NCI-H69 (cell line): ENCODE measurements at regions not wholly inside any gene's neighbourhood (a gene's known extent, or its start where the extent isn't known, plus 50 kb on each side); places are given as distances from the start of the nearest gene placed in this dataset.

Experiments
- DNase-seq: peaks from one replicate; lab custom pipeline; 2025; lab: John Stamatoyannopoulos, UW

- DNase-seq: peak; percentile 98
These were observed 153.4 kb upstream of the PTCH1 start for GRCh38 chr9:95670122-95670521.

GRCh38 chr9:95669253-95669652 lies 152.5 kb upstream of the PTCH1 start:
- peak; percentile 81 for DNase-seq

DNA sequence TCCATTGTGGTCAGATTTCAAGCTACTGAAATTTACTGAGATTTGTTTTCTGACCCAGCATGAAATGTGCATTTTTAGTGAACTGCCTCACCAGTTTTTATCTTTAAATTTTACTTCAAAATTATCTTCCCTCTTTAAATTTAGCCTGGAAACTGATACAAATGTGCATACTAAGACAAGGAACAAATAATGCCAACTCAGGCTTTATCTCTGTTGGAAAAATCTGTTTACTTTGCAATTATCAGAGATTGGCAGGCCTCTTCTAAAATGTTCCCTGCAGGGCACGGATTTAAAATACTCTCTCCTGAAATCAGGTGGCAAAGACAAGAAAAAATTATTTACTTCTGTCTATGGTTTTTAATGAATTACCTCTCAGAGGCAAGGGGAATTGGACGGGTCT lies 151.0 kb upstream of the PTCH1 start:
- DNase-seq: peak; percentile 83

DNA sequence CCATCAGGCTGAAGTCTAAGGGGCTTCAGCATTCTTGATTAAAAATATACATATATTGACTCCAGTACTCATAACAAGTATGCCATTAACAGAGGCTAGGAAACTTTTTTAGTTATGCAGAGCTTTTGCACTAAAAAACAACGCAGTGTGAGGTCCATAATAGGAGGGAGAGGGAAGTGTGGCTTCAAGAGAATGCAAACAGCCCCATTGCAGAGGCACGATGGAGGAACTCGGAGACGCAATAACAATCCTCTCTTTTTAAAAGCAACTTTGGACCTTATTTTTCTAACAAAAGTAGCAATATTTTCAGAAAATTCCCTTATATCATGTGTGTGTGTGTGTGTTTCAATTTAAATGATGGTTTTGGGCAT lies 150.0 kb upstream of the PTCH1 start:
- peak; percentile 75 for DNase-seq

DNA sequence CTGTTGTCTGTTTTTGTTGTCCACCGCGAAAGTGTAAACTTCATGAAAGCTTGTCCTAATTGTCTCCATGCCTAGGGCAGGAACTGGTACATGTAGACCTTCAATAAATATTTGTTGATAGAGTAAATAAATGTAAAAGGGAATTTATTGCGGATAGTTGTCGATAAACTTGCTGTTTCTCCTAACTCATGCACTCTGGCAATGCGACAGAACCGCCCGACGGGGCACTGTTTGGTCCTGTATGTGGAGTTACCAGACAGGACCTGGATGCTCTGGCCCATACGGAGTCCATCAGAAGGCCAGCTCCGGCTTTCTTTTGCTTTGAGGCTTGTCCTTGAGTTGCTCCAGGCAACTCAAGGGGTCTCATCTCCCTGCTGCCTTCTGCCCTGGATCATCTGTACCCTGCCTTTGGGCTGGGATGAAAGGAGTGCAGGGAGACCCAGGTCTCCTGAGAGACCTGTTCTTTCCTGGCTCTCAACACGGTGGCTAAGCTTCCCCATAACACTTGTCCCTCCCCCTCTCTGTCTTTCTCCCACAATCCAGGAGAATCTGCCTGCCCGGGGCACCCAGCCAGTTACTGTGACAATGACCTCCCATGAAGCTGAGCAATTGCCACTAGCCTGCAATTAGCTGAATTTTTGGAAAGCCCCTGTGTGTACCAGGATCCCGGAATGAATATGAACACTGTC lies 149.5 kb upstream of the PTCH1 start:
- peak; percentile 84 for DNase-seq

GRCh38 chr9:95653246-95653645 lies 136.5 kb upstream of the PTCH1 start:
- peak; percentile 11 for DNase-seq

DNA sequence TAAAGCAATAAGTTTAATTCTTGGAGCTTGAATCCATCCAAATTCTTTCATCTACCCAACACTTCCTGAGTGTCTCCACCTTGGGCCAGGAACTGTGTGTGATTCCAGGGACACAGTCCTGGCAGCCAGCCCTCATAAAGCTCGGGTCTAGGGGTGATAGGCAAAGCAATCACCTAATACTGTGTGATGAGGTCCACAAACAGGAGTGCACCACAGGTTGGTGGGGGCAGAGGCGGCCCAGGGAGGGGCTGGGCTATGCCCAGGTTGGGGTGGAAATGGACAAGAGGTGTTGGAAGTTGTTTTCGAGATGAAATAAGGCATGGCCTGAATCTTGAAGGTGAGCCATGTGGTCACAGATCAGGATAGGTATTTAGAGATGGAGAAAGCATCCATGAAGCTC lies 133.9 kb upstream of the PTCH1 start:
- DNase-seq: no peak

- no peak for DNase-seq
These were observed 133.0 kb upstream of the PTCH1 start for GRCh38 chr9:95649801-95650213.

GRCh38 chr9:95648225-95648624 lies 131.5 kb upstream of the PTCH1 start:
- DNase-seq: no peak

GRCh38 chr9:95645992-95646391 lies 129.2 kb upstream of the PTCH1 start:
- peak; percentile 28 for DNase-seq

DNA sequence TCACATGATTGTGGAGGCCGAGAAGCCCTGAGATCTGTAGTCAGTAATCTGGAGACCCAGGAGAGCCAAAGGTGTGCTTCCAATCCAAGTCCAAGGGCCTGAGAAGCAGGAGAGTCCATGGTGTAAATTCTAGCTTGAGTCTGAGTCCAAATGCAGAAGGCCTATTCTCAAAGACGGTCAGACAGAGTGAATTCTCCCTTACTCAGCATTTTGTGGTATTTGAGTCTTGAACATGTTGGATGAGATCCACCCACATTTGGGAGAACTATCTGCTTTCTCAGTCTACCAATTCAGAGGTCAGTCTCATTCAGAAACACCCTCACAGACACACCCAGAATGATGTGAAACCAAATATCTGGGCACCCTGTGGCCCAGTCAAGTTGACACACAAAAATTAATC lies 128.8 kb upstream of the PTCH1 start:
- no peak for DNase-seq

DNA sequence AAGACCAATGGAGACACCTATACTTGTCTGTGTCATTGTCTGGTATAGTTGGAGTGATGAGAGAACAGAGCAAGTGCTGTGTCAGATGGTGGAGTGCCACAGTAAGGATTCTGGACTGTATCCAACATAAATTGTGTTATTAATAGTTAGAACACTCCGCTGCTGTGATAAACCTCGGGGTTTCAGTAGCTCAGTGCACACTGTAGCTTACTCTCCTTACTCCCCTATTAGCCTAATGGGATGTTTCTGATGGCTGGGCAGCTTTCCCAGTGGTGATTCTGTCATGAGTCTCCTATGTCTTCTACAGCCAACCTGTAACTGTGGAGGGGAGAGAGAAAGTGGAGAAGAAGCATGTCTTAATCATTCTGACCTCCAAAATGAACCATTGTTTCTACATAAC lies 127.6 kb upstream of the PTCH1 start:
- peak; percentile 19 for DNase-seq

- DNase-seq: peak; percentile 15
These were observed 126.8 kb upstream of the PTCH1 start for GRCh38 chr9:95643619-95644018.

DNA sequence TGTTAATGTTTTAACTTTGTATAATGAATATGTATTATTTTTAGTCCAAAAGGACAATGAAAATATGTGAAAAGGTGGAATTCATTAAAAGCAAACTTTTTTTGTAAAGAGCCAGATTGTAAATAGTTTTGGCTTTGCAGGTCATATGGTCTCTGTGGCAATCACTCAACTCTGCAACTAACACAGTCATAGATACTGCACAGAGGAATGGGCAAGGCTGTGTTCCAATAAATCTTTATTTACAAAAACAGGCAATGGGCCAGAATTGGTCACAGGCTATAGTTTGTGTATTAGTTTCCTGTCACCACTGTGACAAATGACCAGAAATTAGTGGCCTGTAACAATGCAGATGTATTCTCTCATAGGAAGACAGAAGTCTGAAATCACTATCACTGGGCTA lies 125.4 kb upstream of the PTCH1 start:
- peak; percentile 39 for DNase-seq

GRCh38 chr9:95641586-95641985 lies 124.8 kb upstream of the PTCH1 start:
- DNase-seq: peak; percentile 82

- DNase-seq: no peak
These were observed 123.6 kb upstream of the PTCH1 start for GRCh38 chr9:95640336-95640735.

DNA sequence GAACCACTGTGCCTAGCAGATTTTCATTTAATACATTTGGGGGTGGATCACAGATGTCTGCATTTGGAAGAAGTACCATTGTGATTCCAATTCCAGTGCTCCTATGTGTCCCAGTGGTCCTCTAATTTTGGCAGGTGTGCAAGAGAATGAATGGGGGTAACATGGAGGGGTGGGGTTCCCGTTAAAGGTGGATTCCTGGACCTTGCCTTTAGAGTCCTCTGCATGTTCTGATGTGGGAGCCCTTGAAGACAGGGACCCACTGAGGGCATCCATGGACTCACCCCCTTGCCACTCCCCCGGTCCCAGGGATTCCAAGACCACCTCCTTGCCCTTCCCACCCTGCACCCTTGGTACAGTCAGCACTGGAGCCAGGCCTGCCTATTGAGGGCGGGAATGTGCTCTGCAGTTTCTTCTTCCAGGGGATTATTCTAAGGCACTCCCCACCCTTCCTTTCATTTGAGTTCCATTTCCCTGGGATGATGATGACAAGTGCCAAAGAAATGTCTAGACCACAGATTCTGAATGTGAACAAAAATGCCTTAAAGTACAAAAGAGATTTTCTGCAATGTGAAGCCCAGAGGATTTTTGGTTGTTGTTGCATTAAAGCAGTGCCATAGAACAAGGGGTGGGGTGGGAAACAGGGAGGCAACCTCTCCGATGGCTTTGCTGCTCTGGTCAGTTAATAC lies 119.4 kb upstream of the PTCH1 start:
- DNase-seq: no peak

GRCh38 chr9:95634536-95634935 lies 117.8 kb upstream of the PTCH1 start:
- DNase-seq: no peak

- DNase-seq: no peak
These were observed 117.3 kb upstream of the PTCH1 start for GRCh38 chr9:95634114-95634513.

DNA sequence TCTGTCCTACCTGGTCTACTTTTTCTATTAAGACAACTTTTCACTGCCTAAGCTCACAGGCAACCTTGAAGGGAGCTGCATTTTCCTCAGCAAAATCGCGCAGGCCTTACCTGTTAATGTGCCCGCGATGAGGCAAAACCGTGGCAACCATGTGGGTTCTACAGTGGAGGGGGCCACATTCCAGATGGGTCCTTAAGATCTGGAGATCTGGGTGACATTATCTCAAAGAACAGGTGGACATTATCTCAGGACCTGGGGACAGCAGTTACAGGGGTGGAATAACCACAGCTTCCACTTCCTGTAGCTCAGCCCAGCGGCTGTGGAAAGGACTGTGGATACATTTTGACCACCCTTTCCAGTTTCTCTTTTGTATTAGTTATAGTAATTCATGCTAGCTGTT lies 112.8 kb upstream of the PTCH1 start:
- DNase-seq: no peak

DNA sequence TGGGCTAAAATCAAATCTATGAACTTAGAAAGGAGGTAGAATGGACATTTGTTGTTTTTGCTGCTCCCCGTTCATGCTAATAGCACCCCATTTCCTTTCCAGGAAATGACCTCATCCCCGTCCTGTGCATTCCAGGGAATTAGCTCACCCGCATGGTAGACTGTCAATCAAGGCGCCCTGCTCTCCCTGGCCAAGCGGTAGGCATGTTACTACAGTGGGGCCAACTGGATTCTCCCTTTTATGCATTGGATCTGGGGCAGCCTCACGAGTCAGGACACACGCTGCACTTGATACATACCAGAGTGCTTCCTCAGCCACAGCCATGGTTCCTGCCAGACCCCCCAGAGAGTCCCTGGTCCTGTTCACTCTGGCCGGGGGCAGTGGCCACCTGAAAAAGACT lies 111.0 kb upstream of the PTCH1 start:
- DNase-seq: no peak

GRCh38 chr9:95626885-95627558 lies 110.3 kb upstream of the PTCH1 start:
- DNase-seq: no peak

DNA sequence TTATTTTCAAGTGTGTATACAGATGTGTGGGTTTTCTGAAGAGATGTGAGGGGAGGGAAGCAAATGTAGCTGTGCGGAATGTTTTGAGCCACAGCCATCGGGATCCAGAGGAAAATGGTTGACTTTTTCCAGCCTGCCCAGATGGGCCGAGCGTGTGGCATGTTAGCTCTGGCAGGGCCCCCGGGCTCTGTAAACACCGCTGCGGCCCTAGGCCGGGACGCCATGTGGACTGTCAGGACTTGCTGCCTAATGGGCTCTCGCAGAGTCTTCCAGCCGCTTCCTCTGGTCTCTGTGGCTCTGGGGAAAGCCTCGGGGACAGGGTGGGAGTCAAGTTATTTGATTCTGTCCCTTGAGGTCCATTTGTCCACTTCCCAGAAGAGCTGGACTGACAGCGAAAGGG lies 109.6 kb upstream of the PTCH1 start:
- DNase-seq: no peak
